ENCODE measurements at regions not wholly inside any gene's neighbourhood (a gene's known extent, or its start where the extent isn't known, plus 50 kb on each side); places are given as distances from the start of the nearest gene placed in this dataset.

DNA sequence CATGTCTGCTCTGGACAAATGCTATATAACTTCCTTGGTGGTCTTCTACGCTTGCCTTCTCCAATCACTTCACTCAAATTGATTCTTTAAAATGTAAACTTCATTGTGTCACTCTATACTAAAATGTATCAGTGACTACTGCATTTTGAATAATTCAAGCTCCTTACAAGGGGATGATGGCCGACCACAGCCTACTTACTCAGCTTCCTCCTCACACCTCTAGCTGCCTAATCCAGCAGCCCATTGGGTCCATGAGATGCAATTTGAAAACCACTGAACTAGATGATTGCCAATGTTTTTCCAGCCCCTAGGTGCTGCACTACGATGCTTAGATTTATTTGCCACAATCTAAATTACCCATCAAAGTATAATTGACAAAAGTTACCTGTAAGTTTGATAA, 120.7 kb downstream of the CTAGE1 start:
- no peak for FAIRE-seq
- Histone ChIP-seq H3K36me3 (ENCODE audit: control insufficient read depth in 2 of 3, insufficient read depth in 3 of 3, low read length in 3 of 3) (no peaks in the 10 kb centered on the region), H3K9me3 (ENCODE audit: control insufficient read depth in 2 of 3, insufficient read depth in 1 of 3, low read length in 3 of 3) (no peaks in the 10 kb centered on the region), H3K4me3 (ENCODE audit: low read length in 3 of 3) (no peak overlapping the region), H3K4me1 (ENCODE audit: control insufficient read depth in 2 of 3, insufficient read depth in 2 of 3, low read depth in 1 of 3, low read length in 3 of 3) (no peaks in the 10 kb centered on the region), H3K27me3 (ENCODE audit: control insufficient read depth, insufficient read depth, low read length) (no peaks in the 10 kb centered on the region), H3K9ac (ENCODE audit: low read length in 3 of 3) (no peak overlapping the region), H3K27ac (ENCODE audit: low read depth in 2 of 2, low read length in 2 of 2) (no peak overlapping the region)
- intact Hi-C loops (cut with DNase I) = no loop called here
- TF ChIP-seq, protein P1, sequence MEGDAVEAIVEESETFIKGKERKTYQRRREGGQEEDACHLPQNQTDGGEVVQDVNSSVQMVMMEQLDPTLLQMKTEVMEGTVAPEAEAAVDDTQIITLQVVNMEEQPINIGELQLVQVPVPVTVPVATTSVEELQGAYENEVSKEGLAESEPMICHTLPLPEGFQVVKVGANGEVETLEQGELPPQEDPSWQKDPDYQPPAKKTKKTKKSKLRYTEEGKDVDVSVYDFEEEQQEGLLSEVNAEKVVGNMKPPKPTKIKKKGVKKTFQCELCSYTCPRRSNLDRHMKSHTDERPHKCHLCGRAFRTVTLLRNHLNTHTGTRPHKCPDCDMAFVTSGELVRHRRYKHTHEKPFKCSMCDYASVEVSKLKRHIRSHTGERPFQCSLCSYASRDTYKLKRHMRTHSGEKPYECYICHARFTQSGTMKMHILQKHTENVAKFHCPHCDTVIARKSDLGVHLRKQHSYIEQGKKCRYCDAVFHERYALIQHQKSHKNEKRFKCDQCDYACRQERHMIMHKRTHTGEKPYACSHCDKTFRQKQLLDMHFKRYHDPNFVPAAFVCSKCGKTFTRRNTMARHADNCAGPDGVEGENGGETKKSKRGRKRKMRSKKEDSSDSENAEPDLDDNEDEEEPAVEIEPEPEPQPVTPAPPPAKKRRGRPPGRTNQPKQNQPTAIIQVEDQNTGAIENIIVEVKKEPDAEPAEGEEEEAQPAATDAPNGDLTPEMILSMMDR (IDR thresholded peaks at IDR 0.05; ENCODE audit: borderline replicate concordance, extremely low read depth, insufficient read depth) = no peak
- DNase-seq = no peak

DNA sequence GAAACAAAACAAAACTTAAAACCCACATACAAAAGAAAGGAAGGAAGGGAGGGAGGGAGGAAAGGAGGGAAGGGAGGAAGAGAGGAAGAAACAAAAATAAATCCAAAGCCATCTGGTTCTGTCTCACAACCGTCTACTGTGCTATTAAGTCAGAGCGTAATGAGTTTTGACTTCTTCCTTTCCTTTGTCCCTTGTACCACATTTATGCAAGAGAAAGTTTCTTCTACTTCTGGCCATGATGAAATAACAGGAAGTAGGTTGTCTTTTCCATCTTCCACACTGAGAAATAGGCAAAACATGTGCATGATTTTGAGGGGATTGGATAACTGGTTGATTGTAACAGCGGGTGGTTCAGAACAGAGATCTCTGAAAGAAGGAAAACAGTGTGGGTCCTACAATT, 121.4 kb downstream of the CTAGE1 start:
- H3K4me1 ChIP-seq (ENCODE audit: control insufficient read depth in 2 of 3, insufficient read depth in 2 of 3, low read depth in 1 of 3, low read length in 3 of 3) = no peaks in the 10 kb centered on the region
- H3K9ac ChIP-seq (ENCODE audit: low read length in 3 of 3) = no peak overlapping the region
- no peak for FAIRE-seq
- intact Hi-C loops (cut with DNase I) = no loop called here
- H3K36me3 ChIP-seq (ENCODE audit: control insufficient read depth in 2 of 3, insufficient read depth in 3 of 3, low read length in 3 of 3) = no peaks in the 10 kb centered on the region
- no peaks in the 10 kb centered on the region for H3K27me3 ChIP-seq (ENCODE audit: control insufficient read depth, insufficient read depth, low read length)
- no peak overlapping the region for H3K4me3 ChIP-seq (ENCODE audit: low read length in 3 of 3)
- DNase-seq = no peak
- TF ChIP-seq, protein P1 (IDR thresholded peaks at IDR 0.05; ENCODE audit: borderline replicate concordance, extremely low read depth, insufficient read depth) = no peak
- H3K9me3 ChIP-seq (ENCODE audit: control insufficient read depth in 2 of 3, insufficient read depth in 1 of 3, low read length in 3 of 3) = no peaks in the 10 kb centered on the region
- no peak overlapping the region for H3K27ac ChIP-seq (ENCODE audit: low read depth in 2 of 2, low read length in 2 of 2)

DNA sequence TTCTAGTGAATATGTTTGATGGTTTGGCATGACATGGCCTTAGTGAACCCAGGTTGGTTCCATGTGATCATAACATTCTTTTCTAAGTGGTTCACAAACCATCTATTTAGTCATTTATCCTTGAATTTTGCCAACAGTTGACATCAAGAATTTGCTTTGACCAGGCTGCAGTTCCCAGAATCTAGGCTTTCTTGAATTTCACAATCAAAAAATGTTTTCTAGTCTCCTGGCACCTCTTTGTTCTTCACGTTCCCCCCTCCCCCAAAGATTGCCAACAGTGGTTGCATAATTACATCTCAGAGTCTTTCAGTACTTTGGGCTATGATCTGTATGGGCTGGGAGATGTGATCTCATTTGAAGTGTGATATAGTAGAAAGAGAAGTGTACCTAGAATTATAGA, 124.0 kb downstream of the GATA6 start:
- Histone ChIP-seq H3K36me3 (ENCODE audit: control insufficient read depth in 2 of 3, insufficient read depth in 3 of 3, low read length in 3 of 3) (no peaks in the 10 kb centered on the region), H3K4me1 (ENCODE audit: control insufficient read depth in 2 of 3, insufficient read depth in 2 of 3, low read depth in 1 of 3, low read length in 3 of 3) (no peaks in the 10 kb centered on the region), H3K27me3 (ENCODE audit: control insufficient read depth, insufficient read depth, low read length) (no peaks in the 10 kb centered on the region), H3K4me3 (ENCODE audit: low read length in 3 of 3) (no peak overlapping the region), H3K27ac (ENCODE audit: low read depth in 2 of 2, low read length in 2 of 2) (no peak overlapping the region), H3K9me3 (ENCODE audit: control insufficient read depth in 2 of 3, insufficient read depth in 1 of 3, low read length in 3 of 3) (peaks cover 0 to 2% (median 0%) of the 10 kb centered on the region in 3 donors), H3K9ac (ENCODE audit: low read length in 3 of 3) (no peak overlapping the region)
- TF ChIP-seq, protein P1 (IDR thresholded peaks at IDR 0.05; ENCODE audit: borderline replicate concordance, extremely low read depth, insufficient read depth) = no peak
- no peak for DNase-seq
- FAIRE-seq = no peak
- intact Hi-C loops (cut with DNase I) = no loop called here

- TF ChIP-seq, protein P1 (IDR thresholded peaks at IDR 0.05; ENCODE audit: borderline replicate concordance, extremely low read depth, insufficient read depth) = no peak
- Histone ChIP-seq H3K9me3 (ENCODE audit: control insufficient read depth in 2 of 3, insufficient read depth in 1 of 3, low read length in 3 of 3) (peaks cover 0 to 2% (median 0%) of the 10 kb centered on the region in 3 donors), H3K4me3 (ENCODE audit: low read length in 3 of 3) (no peak overlapping the region), H3K9ac (ENCODE audit: low read length in 3 of 3) (no peak overlapping the region), H3K27me3 (ENCODE audit: control insufficient read depth, insufficient read depth, low read length) (no peaks in the 10 kb centered on the region), H3K36me3 (ENCODE audit: control insufficient read depth in 2 of 3, insufficient read depth in 3 of 3, low read length in 3 of 3) (no peaks in the 10 kb centered on the region), H3K27ac (ENCODE audit: low read depth in 2 of 2, low read length in 2 of 2) (no peak overlapping the region), H3K4me1 (ENCODE audit: control insufficient read depth in 2 of 3, insufficient read depth in 2 of 3, low read depth in 1 of 3, low read length in 3 of 3) (no peaks in the 10 kb centered on the region)
- intact Hi-C loops (cut with DNase I) = no loop called here
- DNase-seq (no peak), FAIRE-seq (no peak)
Measured at GRCh38 chr18:22290004-22290403, 120.6 kb downstream of the GATA6 start.
